SK-N-SH (cell line): ENCODE measurements at regions not wholly inside any gene's neighbourhood (a gene's known extent, or its start where the extent isn't known, plus 50 kb on each side); places are given as distances from the start of the nearest gene placed in this dataset.

ENCODE experiments used
- CTCF ChIA-PET: fragments of 300-600, 350-600 bp; formaldehyde crosslinking; extraction: SDS; loops from one replicate; lab custom pipeline; 2021; lab: Yijun Ruan, JAX
- POLR2A ChIA-PET: fragments of 350-600 bp; sonication (Branson Sonifier 250); formaldehyde crosslinking; extraction: SDS; loops from one replicate; lab custom pipeline; 2020; ENCODE audit warnings: antibody characterized with exemption, inconsistent platforms; lab: Yijun Ruan, JAX
- DNase-seq: peaks from one replicate; pipeline ENCODE4 v3.0.0; 2012
- H2AFZ ChIP-seq: fragments of 200-600 bp; sonication (generic); 2 replicates; pipeline ENCODE4 v1.8.1; 2016; ENCODE audit warnings: antibody characterized with exemption, mild to moderate bottlenecking, low read depth
- H3F3A ChIP-seq: fragments of 200-600 bp; sonication (generic); replicated peaks from 2 replicates; pipeline ENCODE3; 2016; ENCODE audit warnings: antibody characterized with exemption, mild to moderate bottlenecking; ENCODE audit not compliant: insufficient read depth
- H3K27ac ChIP-seq, 2 experiments: fragments of 200-500 bp in 1 of 2; fragments of 200-600 bp in 1 of 2; sonication (Bioruptor generic) in 1 of 2; sonication (generic), shearing (Covaris generic) in 1 of 2; 2 replicates each; pipeline versions ENCODE4 v1.5.1 to v1.6.1; 2014 to 2016; ENCODE audit warnings: low read depth in 2 of 2, inconsistent platforms in 1 of 2, low read length in 1 of 2, mild to moderate bottlenecking in 1 of 2, mixed read lengths in 1 of 2
- H3K27me3 ChIP-seq: fragments of 200-600 bp; sonication (generic), shearing (Covaris generic); 2 replicates; pipeline ENCODE4 v1.6.1; 2016; ENCODE audit warnings: mixed run types; ENCODE audit not compliant: insufficient read depth
- H3K36me3 ChIP-seq, 2 experiments: fragments of 200-500 bp in 1 of 2; fragments of 200-600 bp in 1 of 2; sonication (Bioruptor generic) in 1 of 2; sonication (generic) in 1 of 2; replicated peaks in 1 of 2; 2 replicates each; pipeline versions ENCODE3 to v1.5.1; 2014 to 2016; ENCODE audit warnings: low read length in 1 of 2, mild to moderate bottlenecking in 1 of 2; ENCODE audit not compliant: insufficient read depth in 2 of 2, control insufficient read depth in 1 of 2
- H3K4me1 ChIP-seq, 2 experiments: fragments of 200-500 bp in 1 of 2; fragments of 200-600 bp in 1 of 2; sonication (Bioruptor generic) in 1 of 2; sonication (generic), shearing (Covaris generic) in 1 of 2; 2 replicates each; pipeline versions ENCODE4 v1.5.1 to v1.6.1; 2014 to 2016; ENCODE audit warnings: low read depth in 1 of 2, low read length in 1 of 2, mixed run types in 1 of 2; ENCODE audit not compliant: insufficient read depth in 2 of 2, control insufficient read depth in 1 of 2
- H3K4me2 ChIP-seq: fragments of 200-600 bp; sonication (generic), shearing (Covaris generic); 2 replicates; pipeline ENCODE4 v1.6.1; 2017; ENCODE audit warnings: mixed run types
- H3K4me3 ChIP-seq, 2 experiments: fragments of 200-500 bp in 1 of 2; fragments of 200-600 bp in 1 of 2; sonication (Bioruptor generic) in 1 of 2; sonication (generic), shearing (Covaris generic) in 1 of 2; 2 replicates each; pipeline versions ENCODE4 v1.5.1 to v1.8.1; 2014 to 2016; ENCODE audit warnings: low read depth in 2 of 2, inconsistent platforms in 1 of 2, low read length in 1 of 2, mild to moderate bottlenecking in 1 of 2, mixed read lengths in 1 of 2, moderate library complexity in 1 of 2
- H3K79me2 ChIP-seq: fragments of 200-600 bp; sonication (generic); 2 replicates; pipeline ENCODE4 v1.8.1; 2017; ENCODE audit warnings: mild to moderate bottlenecking; ENCODE audit not compliant: insufficient read depth
- H3K9ac ChIP-seq: fragments of 200-600 bp; sonication (generic); 2 replicates; pipeline ENCODE4 v1.6.1; 2017; ENCODE audit warnings: mixed run types
- H3K9me2 ChIP-seq: fragments of 200-600 bp; sonication (generic); 2 replicates; pipeline ENCODE4 v1.6.1; 2017; ENCODE audit warnings: mixed run types
- H3K9me3 ChIP-seq: fragments of 200-600 bp; sonication (generic); 2 replicates; pipeline ENCODE4 v1.6.1; 2017; ENCODE audit warnings: mixed run types, mild to moderate bottlenecking, moderate library complexity
- H4K20me1 ChIP-seq: fragments of 200-600 bp; sonication (generic); 2 replicates; pipeline ENCODE4 v1.6.1; 2017; ENCODE audit warnings: mild to moderate bottlenecking, mixed run types; ENCODE audit not compliant: insufficient read depth
- ELF1 ChIP-seq: IDR thresholded peaks from 2 replicates; pipeline ENCODE4 v1.4.0; 2012
- EP300 ChIP-seq, 2 experiments: IDR thresholded peaks; 2 replicates each; pipeline versions ENCODE4 v1.4.0 to v1.6.1; 2012; ENCODE audit warnings: borderline replicate concordance in 1 of 2, low read depth in 1 of 2, low read length in 1 of 2
- FOSL2 ChIP-seq: IDR thresholded peaks from 2 replicates; pipeline ENCODE4 v1.4.0; 2012; ENCODE audit warnings: low read depth, mild to moderate bottlenecking, moderate library complexity, borderline replicate concordance
- FOXJ3 ChIP-seq: sonication (generic); formaldehyde crosslinking; IDR thresholded peaks from 2 replicates; pipeline ENCODE4 v1.5.1; 2020; ENCODE audit warnings: mild to moderate bottlenecking, missing genetic modification reagents
- GATA2 ChIP-seq: sonication (generic); formaldehyde crosslinking; IDR thresholded peaks from 2 replicates; pipeline ENCODE4 v1.5.0; 2020; ENCODE audit warnings: mild to moderate bottlenecking, missing genetic modification reagents
- JUND ChIP-seq: IDR thresholded peaks from 2 replicates; pipeline ENCODE4 v1.4.0; 2012
- MEF2A ChIP-seq: IDR thresholded peaks from 2 replicates; pipeline ENCODE4 v1.4.0; 2012; ENCODE audit warnings: low read depth, borderline replicate concordance
- MXI1 ChIP-seq: IDR thresholded peaks from 2 replicates; pipeline ENCODE4 v1.6.1; 2012; ENCODE audit warnings: mild to moderate bottlenecking, low read depth, low read length, improper control_type of control experiment
- PBX3 ChIP-seq: IDR thresholded peaks from 2 replicates; pipeline ENCODE4; 2012
- POLR2AphosphoS5 ChIP-seq: IDR thresholded peaks from 2 replicates; pipeline ENCODE4 v1.6.1; 2012; ENCODE audit warnings: low read depth, low read length
- RAD21 ChIP-seq: IDR thresholded peaks from 2 replicates; pipeline ENCODE4 v1.6.1; 2012; ENCODE audit warnings: mild to moderate bottlenecking, low read length
- RCOR1 ChIP-seq: fragments of 150-350 bp; IDR thresholded peaks from 2 replicates; pipeline ENCODE4 v1.6.1; 2017; ENCODE audit warnings: antibody characterized with exemption, low read length
- RFX5 ChIP-seq: IDR thresholded peaks from 2 replicates; pipeline ENCODE4 v1.6.1; 2012; ENCODE audit warnings: mild to moderate bottlenecking, improper control_type of control experiment, low read length
- SIN3A ChIP-seq: IDR thresholded peaks from 2 replicates; pipeline ENCODE4 v1.6.1; 2012; ENCODE audit warnings: low read depth, mild to moderate bottlenecking, low read length, moderate library complexity, borderline replicate concordance
- TAF1 ChIP-seq: IDR thresholded peaks from 2 replicates; pipeline ENCODE4 v1.6.1; 2012; ENCODE audit warnings: low read depth, mild to moderate bottlenecking, low read length, moderate library complexity, borderline replicate concordance
- TCF12 ChIP-seq: IDR thresholded peaks from 2 replicates; pipeline ENCODE4 v1.4.0; 2012
- USF1 ChIP-seq: IDR thresholded peaks from 2 replicates; pipeline ENCODE4 v1.4.0; 2012; ENCODE audit warnings: low read depth, borderline replicate concordance
- YY1 ChIP-seq: IDR thresholded peaks from 2 replicates; pipeline ENCODE4 v1.4.0; 2012; ENCODE audit warnings: low read depth, mild to moderate bottlenecking
- WGBS: methylation state at CpG from one replicate; pipeline ENCODE4 v1.1.6; 2017; ENCODE audit warnings: low lambda C conversion rate; 5-methylcytosine and 5-hydroxymethylcytosine counted together
- TF ChIP-seq, protein P1 (sequence below): IDR thresholded peaks from 2 replicates; pipeline ENCODE4 v1.4.0; 2012; ENCODE audit warnings: low read depth, borderline replicate concordance
- TF ChIP-seq, protein P2 (sequence below): fragments of 150-350 bp; IDR thresholded peaks from 2 replicates; pipeline ENCODE4 v1.6.1; 2016; ENCODE audit warnings: mild to moderate bottlenecking, low read depth, low read length

DNA sequence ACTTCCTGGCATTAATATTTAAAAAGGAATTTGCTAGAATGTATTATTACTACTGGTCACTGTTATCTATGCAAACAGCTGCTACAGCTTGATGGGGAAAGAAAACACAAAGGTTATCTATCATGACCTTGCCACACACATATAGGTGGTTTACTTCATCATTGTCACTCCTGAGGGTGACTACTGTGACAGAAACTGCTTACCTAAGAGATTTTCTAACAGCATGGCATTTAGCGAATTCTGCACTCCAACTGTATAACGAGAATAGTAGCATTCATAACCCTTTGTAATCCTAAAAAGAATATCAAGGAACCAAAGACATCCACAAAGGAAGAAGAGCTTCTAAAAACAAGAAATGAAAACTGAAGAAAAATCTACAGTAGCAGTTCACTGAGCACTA is 74.6 kb upstream of the SPOCK3 start (continued):
- TF ChIP-seq PBX3 = no peak
- no peak for TF ChIP-seq MEF2A
- TF ChIP-seq MXI1 = no peak
- TF ChIP-seq POLR2AphosphoS5 = no peak
- TF ChIP-seq TCF12 = no peak
- no peak for TF ChIP-seq TAF1
- TF ChIP-seq JUND = no peak

DNA sequence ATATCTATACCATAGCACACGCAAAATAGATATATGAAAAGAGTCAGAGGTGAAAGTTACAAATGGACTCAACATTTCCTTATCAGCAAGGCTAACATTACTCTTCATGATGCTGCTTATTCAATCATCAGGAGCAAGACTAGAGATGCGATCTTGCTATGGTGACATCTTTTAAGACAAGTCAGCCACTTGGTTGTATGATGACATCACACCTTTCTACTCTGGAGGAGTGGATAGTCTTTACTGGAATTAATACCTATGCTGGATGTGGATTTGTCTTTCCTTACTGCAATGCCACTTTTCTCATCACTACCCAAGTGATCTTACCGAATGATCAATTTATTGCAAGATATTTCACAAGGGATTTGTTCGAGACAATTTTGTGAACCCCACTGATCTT is 87.0 kb upstream of the SPOCK3 start:
- H3K79me2 ChIP-seq = no peaks in the 10 kb centered on the region
- no peaks in the 10 kb centered on the region for H3K36me3 ChIP-seq
- H3K27me3 ChIP-seq = no peaks in the 10 kb centered on the region
- WGBS = 25% methylated on average over 4 of the region's 4 CpGs
- H2AFZ ChIP-seq = no peak overlapping the region
- no peaks in the 10 kb centered on the region for H4K20me1 ChIP-seq
- H3K9me3 ChIP-seq = no peaks in the 10 kb centered on the region
- POLR2A ChIA-PET = no interaction called here
- H3K27ac ChIP-seq = no peak overlapping the region
- H3F3A ChIP-seq = no peaks in the 10 kb centered on the region
- H3K9me2 ChIP-seq = no peaks in the 10 kb centered on the region
- no peak for TF ChIP-seq ELF1
- TF ChIP-seq FOSL2 = no peak
- TF ChIP-seq, protein P1, sequence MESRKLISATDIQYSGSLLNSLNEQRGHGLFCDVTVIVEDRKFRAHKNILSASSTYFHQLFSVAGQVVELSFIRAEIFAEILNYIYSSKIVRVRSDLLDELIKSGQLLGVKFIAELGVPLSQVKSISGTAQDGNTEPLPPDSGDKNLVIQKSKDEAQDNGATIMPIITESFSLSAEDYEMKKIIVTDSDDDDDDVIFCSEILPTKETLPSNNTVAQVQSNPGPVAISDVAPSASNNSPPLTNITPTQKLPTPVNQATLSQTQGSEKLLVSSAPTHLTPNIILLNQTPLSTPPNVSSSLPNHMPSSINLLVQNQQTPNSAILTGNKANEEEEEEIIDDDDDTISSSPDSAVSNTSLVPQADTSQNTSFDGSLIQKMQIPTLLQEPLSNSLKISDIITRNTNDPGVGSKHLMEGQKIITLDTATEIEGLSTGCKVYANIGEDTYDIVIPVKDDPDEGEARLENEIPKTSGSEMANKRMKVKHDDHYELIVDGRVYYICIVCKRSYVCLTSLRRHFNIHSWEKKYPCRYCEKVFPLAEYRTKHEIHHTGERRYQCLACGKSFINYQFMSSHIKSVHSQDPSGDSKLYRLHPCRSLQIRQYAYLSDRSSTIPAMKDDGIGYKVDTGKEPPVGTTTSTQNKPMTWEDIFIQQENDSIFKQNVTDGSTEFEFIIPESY = no peak
- TF ChIP-seq FOXJ3 = no peak
- TF ChIP-seq YY1 = no peak
- no peak for TF ChIP-seq MXI1
- TF ChIP-seq MEF2A = no peak
- no peak for TF ChIP-seq RCOR1
- no peak for TF ChIP-seq EP300 (IDR thresholded peaks at IDR 0.05; ENCODE audit: borderline replicate concordance in 1 of 2, low read depth in 1 of 2, low read length in 1 of 2)
- no peak for TF ChIP-seq RAD21
- TF ChIP-seq PBX3 = no peak
- TF ChIP-seq TAF1 = no peak
- no peak for TF ChIP-seq SIN3A
- TF ChIP-seq USF1 = no peak
- TF ChIP-seq, protein P2, sequence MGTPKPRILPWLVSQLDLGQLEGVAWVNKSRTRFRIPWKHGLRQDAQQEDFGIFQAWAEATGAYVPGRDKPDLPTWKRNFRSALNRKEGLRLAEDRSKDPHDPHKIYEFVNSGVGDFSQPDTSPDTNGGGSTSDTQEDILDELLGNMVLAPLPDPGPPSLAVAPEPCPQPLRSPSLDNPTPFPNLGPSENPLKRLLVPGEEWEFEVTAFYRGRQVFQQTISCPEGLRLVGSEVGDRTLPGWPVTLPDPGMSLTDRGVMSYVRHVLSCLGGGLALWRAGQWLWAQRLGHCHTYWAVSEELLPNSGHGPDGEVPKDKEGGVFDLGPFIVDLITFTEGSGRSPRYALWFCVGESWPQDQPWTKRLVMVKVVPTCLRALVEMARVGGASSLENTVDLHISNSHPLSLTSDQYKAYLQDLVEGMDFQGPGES = no peak
- TF ChIP-seq RFX5 = no peak
- TF ChIP-seq GATA2 (CRISPR knock-in tag) = no peak
- no peak for DNase-seq
- H3K4me1 ChIP-seq = no peaks in the 10 kb centered on the region
- CTCF ChIA-PET = no interaction called here
- H3K4me3 ChIP-seq = no peak overlapping the region
- H3K4me2 ChIP-seq = no peak overlapping the region
- H3K9ac ChIP-seq = no peak overlapping the region
